ENCODE measurements at regions not wholly inside any gene's neighbourhood (a gene's known extent, or its start where the extent isn't known, plus 50 kb on each side); places are given as distances from the start of the nearest gene placed in this dataset.

DNA sequence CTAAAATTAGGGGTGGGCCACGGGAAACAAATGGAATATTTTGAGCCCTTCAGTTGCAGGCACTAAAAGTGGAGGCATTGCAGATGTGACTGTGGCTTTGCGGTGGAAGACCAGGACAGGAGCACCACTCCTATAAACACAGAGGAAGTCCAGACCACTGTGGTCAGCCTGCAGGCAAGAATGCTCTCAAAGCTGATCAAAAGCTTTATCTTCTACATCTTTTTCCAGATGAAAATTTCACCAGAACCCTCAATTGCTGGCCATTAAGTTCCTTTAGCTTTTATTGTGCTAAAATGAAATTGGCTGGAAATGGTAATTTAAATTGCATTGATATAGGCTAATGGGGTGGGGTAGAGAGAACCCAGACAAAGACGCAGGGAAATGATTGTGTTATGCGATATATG is 208.8 kb downstream of the ERCC6L2 start:
- no peak overlapping the region for H3K4me3 ChIP-seq (ENCODE audit: low read depth, low read length)
- TF ChIP-seq, protein P1, sequence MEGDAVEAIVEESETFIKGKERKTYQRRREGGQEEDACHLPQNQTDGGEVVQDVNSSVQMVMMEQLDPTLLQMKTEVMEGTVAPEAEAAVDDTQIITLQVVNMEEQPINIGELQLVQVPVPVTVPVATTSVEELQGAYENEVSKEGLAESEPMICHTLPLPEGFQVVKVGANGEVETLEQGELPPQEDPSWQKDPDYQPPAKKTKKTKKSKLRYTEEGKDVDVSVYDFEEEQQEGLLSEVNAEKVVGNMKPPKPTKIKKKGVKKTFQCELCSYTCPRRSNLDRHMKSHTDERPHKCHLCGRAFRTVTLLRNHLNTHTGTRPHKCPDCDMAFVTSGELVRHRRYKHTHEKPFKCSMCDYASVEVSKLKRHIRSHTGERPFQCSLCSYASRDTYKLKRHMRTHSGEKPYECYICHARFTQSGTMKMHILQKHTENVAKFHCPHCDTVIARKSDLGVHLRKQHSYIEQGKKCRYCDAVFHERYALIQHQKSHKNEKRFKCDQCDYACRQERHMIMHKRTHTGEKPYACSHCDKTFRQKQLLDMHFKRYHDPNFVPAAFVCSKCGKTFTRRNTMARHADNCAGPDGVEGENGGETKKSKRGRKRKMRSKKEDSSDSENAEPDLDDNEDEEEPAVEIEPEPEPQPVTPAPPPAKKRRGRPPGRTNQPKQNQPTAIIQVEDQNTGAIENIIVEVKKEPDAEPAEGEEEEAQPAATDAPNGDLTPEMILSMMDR (IDR thresholded peaks at IDR 0.05; ENCODE audit: borderline replicate concordance, insufficient read depth, low read depth, low read length), result no peak

DNA sequence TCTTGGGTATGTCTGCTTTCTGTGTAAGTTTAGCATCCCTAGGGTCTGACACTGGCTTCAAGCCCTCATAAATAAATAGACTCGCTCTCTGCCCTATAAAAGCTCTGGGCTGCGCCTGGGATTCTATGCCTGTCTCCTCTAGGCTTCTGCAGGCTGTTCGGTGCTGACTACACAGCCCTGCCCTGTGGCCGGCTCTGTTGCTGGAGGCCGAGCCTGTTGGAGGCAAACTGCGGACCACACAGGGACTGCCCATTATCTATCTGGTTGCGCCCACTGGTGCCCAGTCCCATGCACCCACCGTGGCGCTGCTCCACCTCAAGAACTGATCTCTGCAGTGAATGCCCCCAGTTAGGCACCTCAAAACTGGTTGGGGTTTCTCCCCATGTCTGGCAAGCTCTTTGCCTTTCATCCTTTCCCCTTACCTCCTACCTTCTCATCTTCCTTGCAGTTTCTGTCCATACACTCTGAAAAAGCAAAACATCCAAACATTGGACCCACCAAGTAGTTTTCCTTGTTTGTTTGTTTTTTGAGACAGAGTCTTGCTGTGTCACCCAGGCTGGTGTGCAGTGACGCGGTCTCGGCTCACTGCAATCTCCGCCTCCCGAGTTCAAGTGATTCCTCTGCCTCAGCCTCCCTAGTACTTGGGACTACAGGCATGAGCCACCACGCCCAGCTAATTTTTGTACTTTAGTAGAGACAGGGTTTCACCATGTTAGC is 207.2 kb downstream of the ERCC6L2 start:
- H3K4me3 ChIP-seq (ENCODE audit: low read depth, low read length), result no peak overlapping the region
- TF ChIP-seq, protein P1 (IDR thresholded peaks at IDR 0.05; ENCODE audit: borderline replicate concordance, insufficient read depth, low read depth, low read length), result no peak

DNA sequence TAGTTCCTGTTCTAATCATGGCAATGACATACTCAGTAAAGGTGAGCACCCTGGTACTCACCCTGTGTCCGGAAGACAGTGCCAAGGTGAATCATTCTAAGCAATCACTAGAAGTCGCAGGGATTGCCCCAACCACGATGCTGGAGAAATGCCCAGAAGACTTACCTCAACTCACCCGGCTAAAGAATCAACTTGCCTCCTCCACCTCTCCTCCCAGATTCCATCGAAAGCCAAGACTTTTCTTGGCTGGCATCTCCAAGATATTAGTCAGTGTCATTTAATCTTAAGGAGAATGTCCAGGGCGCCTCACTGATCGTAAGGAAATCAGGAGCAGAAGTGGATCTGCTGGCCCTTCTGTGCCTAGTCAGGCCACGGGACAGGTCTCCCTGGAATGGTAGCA is 204.9 kb downstream of the ERCC6L2 start:
- H3K4me3 ChIP-seq (ENCODE audit: low read depth, low read length), result no peak overlapping the region
- TF ChIP-seq, protein P1 (IDR thresholded peaks at IDR 0.05; ENCODE audit: borderline replicate concordance, insufficient read depth, low read depth, low read length), result no peak

DNA sequence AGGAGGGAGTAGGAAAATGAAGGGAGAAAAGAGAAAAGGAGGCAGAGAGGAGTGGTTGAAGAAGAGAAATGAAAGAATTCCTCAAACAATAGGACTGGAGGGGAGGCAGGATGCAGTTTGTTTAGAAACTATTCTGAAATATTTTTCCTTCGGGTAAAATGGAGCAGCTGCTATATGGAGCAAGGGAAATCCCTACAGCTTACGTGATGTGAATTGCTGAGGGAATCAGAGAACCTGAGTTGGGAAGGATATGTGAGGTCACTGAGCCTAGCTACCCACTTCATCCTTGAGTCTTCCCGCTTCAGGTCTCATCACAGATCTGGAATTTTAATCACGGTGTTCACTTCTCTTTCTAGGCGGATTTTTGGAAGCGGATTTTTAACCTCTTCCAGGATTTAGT is 204.3 kb downstream of the ERCC6L2 start:
- H3K4me3 ChIP-seq (ENCODE audit: low read depth, low read length), result no peak overlapping the region
- TF ChIP-seq, protein P1 (IDR thresholded peaks at IDR 0.05; ENCODE audit: borderline replicate concordance, insufficient read depth, low read depth, low read length), result no peak

DNA sequence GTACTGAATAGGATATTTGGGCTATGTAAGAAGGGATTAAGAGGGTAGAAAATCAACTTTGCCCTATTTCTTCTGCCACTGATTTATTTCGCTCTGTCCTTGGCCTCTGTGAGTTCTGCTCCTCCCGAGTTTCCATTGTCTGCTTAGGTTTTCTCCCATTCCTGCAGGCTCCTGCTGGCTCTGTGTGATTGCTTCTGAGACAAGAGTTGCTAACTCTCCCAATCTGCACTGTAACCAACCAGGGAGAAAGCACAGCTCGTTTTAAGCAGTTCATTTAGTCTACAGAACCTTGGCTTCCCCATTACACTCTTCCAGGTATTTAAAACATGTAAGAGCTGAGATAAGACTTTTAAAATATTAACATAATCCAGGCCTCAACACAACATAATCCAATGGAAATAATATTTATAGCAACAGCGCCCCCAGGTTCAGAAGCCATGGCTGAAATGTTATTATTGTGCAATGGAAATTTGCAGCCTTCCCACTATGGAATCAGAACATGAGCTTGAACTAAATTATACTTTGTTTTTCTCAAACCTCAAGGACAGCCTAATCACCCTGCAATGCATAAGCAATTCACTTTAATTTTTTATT is 203.5 kb downstream of the ERCC6L2 start:
- H3K4me3 ChIP-seq (ENCODE audit: low read depth, low read length), result no peak overlapping the region
- TF ChIP-seq, protein P1 (IDR thresholded peaks at IDR 0.05; ENCODE audit: borderline replicate concordance, insufficient read depth, low read depth, low read length), result no peak

DNA sequence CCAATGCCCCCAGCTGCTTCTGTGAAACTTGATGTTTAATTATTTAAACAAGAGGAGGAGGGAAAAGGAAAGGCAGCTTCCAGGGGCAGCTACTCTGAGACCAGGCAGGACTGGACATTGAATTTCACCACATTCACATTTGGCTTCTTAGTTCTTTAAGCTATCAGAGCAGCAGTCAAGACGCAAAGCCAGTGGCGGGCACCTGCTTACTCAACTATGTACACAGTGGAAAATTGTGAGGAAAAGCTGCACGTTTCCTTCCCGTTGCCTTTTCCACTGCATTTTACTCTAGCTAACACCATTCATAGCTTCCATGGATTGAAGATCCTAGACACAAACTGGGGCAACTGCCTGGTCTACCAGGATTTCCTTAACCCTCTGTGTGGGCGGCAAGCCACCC is 200.3 kb downstream of the ERCC6L2 start:
- no peak overlapping the region for H3K4me3 ChIP-seq (ENCODE audit: low read depth, low read length)
- TF ChIP-seq, protein P1 (IDR thresholded peaks at IDR 0.05; ENCODE audit: borderline replicate concordance, insufficient read depth, low read depth, low read length), result no peak

DNA sequence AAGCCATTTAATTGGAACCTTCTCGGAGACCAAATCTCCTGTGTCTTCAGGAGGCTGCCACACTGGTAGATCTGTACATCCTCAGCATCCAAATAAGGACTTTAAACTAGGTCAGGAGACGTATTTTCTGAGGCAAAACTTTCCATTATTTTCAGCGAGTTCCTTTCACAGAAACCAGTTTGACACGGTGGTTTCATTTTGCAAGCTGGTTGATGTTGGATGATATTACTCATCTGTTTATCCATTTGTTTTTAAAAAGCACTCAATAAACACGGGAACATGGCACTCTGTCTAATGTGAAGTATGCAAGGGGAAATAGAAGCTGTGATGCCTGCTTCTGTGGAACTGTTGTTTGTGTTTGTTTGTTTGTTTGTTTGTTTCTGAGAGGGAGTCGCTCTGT is 199.6 kb downstream of the ERCC6L2 start:
- no peak overlapping the region for H3K4me3 ChIP-seq (ENCODE audit: low read depth, low read length)
- TF ChIP-seq, protein P1 (IDR thresholded peaks at IDR 0.05; ENCODE audit: borderline replicate concordance, insufficient read depth, low read depth, low read length), result no peak

Data from GM12875 (cell line).